ENCODE measurements at regions not wholly inside any gene's neighbourhood (a gene's known extent, or its start where the extent isn't known, plus 50 kb on each side); places are given as distances from the start of the nearest gene placed in this dataset.
"Not testable (repeated sequence)": the region's sequence is repeated elsewhere in the genome, so short reads cannot be mapped to it uniquely, and the experiment has no call there.

DNA sequence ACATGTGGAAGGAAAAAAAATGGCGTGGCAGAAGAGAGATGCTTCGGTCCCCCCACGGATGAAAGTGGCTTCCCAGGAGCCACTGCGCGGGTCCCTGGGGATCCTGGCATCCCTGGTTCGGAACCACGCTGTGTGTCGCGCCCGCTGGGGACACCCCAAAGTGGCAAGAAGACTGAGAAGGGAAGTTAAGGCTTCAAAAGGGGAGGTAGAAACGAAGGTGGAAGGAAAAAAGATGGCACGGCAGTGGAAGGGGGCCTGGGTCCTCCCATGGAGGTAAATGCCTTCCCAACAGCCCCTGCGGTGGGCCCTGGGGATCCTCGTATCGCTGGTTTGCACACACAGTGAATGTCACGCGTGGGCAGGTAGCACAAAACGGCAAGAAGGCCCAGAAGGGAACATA lies 281.7 kb downstream of the ALG10 start:
- DNase-seq (ENCODE audit: low read depth): no peak

DNA sequence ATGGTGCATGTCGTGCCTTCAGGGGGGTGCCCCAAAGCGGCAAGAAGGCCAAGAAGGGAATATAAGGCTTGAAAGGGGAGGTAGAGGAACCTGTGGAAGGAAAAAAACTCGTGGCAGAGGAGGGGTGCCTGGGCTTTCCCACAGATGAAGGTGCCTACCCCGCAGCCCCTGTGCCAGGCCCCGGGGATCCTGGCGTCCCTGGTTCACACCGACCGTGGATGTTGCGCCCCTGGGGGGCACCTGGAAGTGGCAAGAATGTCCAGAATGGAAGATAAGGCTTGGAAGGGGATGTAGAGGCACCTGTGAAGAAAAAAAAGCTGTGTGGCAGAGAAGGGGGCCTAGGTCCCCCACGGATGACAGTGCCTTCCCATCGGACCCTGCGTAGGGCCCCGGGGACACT lies 282.2 kb downstream of the ALG10 start:
- no peak for DNase-seq (ENCODE audit: low read depth)

DNA sequence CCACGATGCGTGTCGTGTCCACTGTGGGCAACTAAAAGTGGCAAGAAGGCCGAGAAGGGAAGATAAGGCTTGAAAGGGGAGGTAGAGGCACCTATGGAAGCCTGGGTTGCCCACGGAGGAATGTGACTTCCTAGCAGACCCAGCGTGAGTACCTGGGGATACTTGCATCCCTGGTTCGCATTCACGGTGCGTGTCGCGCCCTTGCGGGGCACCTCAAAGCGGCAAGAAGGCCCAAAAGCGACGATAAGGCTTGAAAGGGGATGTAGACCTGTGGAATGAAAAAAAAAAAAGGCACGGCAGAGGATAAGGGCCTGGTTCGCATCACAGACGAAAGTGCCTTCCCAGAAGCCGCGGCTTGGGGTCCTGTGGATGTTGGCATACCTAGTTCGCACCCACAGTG lies 282.9 kb downstream of the ALG10 start:
- DNase-seq (ENCODE audit: low read depth): no peak

DNA sequence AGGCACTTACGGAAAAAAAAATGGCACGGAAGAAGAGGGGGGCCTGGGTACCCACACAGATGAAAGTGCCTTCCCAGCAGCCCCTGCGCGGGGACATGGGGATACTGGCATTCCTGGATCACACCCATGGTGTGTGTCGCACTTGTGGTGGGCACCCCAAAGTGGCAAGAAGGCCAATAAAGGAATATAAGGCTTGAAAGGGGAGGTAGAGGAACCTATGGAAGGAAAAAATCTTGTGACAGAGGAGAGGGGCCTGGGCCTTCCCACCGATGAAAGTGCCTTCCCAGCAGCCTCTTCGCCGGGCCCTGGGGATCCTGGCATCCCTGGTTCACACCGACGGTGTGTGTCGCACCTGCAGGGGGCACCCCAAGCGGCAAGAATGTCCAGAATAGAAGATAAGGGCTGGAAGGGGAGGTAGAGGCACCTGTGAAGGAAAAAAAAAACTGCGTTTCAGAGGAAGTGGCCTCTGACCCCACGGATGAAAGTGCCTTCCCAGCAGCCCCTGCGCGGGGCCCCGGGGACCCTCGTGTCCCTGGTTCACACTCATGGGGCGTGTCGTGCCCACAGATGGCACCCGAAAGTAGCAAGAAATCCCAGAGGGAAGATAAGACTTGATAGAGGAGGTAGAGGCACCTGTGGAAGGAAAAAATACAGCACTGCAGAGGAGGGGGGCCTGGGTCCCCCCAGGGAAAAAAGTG lies 284.0 kb downstream of the ALG10 start:
- no peak for DNase-seq (ENCODE audit: low read depth)

DNA sequence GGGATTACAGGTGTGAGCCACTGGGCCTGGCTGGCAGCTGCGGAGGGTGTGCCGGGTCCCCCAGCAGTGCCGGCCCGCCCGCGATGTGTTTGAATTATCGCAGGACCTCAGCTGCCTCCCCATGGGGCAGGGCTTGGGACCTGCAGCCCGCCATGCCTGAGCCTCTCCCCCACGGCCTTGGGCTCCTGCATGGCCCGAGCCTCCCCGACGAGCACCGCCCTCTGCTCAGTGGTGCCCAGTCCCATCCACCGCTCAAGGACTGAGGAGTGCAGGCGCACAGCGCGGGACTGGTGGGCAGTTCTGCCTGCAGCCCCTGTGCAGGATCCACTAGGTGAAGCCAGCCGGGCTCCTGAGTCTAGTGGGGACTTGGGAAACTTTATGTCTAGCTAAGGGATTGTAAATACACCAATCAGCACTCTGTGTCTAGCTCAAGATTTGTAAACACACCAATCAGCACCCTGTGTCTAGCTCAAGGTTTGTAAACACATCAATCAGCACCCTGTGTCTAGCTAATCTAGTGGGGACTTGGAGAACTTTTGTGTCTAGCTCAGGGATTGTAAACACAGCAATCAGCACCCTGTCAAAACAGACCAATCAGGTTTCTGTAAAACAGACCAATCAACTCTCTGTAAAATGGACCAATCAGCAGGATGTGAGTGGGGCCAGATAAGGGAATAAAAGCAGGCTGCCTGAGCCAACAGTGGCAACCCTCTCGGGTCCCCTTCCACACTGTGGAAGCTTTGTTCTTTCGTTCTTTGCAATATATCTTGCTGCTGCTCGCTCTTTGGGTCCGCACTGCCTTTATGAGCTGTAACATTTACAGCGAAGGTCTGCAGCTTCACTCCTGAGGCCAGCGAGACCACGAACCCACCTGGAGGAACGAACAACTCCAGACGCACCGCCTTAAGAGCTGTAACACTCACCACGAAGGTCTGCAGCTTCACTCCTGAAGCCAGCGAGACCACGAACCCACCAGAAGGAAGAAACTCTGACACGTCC lies 287.8 kb downstream of the ALG10 start:
- not testable (repeated sequence) for DNase-seq (ENCODE audit: low read depth)

DNA sequence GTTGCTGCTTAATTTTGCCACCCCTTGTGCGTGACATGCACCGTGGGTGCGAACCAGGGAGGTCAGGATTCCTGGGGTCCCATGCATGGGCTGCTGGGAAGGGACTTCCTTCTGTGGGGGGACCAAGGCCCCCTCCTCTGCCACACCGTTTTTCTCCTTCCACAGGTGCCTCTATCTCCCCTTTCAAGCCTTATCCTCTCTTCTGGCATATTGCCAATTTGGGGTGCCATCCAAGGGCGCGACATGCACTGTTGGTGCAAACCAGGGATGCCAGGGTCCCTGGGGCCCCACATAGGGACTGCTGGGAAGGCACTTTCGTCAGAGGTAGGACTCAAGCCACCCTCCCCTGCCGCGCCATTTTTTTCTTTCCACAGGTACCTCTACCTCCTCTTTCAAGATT lies 289.0 kb downstream of the ALG10 start:
- DNase-seq (ENCODE audit: low read depth): no peak

DNA sequence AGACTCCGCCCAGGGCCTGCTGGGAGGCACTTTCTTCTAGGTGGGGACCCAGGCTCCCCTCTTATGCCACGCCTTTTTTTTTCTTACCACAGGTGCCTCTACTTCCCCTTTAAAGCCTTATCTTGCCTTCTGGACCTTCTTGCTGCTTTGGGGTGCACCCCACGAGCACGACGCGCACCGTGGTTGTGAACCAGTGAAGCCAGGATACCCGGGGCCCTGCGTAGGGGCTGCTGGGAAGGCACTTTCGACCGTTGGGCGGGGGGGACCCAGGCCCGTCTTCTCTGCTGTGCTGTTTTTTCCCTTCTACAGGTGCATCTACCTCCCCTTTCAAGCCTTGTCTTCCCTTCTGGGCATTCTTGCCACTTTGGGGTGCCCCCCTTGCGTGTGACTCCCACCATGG lies 305.4 kb downstream of the ALG10 start:
- no peak for DNase-seq (ENCODE audit: low read depth)

DNA sequence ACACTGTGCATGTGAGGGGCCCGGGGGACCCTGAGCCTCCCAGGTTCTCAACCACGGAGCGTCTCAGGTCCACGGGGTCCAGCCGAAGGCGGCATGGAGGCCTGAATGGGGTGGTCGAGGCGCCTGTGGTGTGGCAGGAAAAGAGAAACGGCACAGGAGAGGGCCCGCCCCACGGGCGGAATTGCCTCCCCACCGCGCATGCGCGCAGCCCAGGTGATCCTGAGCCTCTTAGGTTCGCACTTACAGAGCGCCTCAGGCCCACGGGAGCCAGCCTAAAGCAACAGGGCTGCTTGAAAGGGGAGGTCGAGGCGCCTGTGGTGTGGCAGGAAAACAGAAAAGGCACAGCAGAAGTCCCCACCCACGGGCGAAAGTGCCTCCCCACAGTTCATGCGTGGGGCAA lies 311.0 kb downstream of the ALG10 start:
- DNase-seq (ENCODE audit: low read depth): no peak

DNA sequence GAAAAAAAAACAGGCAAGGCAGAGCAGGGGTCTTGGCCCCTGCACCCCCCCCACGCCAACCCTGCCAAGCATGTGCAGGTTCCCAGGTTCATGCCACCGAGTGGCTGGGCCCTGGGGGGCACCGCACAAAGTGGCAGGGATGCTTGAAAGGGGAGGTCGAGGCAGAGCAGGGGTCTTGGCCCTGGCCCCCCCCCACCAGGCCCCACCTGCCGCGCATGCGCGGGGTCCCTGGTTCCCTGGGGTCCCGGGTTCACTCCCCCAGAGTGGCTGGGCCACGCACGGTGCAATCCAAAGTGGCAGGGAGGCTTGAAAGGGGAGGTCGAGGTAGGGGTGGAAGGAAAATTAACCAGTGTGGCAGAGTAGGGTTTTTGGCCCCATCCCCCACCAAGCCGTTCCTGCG lies 312.2 kb downstream of the ALG10 start:
- DNase-seq (ENCODE audit: low read depth): no peak

DNA sequence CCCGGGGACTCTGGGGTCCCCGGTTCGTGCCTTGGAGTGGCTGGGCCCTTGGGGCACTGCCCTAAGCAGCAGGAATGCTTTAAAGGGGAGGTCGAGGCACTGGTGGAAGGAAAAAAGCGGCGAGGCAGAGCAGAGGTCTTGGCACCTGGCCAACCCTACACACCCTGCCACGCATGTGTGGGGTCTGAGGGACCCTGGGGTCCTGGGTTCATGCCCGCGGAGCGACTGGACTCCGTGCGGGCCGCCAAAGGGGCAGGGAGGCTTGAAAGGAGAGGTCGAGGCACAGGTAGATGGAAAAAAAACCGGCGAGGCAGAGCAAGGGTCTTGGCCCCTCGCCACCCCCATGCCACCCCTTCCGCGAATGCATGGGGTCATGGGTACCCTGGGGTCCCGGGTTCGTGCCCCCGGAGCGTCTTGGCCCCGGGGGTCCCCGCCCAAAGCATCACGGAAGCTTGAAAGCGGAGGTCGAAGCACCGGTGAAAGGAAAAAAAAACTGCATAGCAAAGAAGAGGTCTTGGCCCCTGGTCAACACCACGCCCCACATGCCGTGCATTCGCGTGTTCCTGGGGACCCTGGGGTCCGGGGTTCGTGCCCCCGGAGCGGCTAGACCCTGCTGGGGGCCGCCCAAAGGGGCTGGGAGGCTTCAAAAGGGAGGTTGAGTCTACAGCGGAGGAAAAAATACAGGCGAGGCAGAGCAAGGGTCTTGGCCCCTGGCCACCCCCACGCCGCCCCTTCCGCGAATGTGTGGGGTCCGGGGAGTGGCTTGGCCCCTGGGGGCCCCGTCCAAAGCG lies 312.9 kb downstream of the ALG10 start:
- DNase-seq (ENCODE audit: low read depth): no peak

DNA sequence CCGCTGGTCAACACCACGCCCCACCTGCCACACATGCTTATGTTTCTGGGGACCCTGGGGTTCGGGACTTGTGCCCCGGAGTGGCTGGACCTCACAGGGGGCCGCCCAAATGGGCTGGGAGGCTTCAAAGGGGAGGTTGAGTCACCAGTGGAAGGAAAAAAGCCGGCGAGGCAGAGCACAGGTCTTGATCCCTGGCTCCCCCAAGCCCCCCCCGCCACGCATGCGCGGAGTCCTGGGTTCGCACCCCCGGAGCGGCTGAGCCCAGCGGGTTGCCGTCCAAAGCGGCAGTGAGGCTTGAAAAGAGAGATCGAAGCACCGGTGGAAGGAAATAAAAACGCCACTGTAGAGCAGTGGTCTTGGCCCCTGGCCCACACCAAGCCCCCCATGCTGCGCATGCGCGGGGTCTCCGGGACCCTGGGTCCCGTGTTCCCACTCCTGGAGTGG lies 313.5 kb downstream of the ALG10 start:
- DNase-seq (ENCODE audit: low read depth): no peak

DNA sequence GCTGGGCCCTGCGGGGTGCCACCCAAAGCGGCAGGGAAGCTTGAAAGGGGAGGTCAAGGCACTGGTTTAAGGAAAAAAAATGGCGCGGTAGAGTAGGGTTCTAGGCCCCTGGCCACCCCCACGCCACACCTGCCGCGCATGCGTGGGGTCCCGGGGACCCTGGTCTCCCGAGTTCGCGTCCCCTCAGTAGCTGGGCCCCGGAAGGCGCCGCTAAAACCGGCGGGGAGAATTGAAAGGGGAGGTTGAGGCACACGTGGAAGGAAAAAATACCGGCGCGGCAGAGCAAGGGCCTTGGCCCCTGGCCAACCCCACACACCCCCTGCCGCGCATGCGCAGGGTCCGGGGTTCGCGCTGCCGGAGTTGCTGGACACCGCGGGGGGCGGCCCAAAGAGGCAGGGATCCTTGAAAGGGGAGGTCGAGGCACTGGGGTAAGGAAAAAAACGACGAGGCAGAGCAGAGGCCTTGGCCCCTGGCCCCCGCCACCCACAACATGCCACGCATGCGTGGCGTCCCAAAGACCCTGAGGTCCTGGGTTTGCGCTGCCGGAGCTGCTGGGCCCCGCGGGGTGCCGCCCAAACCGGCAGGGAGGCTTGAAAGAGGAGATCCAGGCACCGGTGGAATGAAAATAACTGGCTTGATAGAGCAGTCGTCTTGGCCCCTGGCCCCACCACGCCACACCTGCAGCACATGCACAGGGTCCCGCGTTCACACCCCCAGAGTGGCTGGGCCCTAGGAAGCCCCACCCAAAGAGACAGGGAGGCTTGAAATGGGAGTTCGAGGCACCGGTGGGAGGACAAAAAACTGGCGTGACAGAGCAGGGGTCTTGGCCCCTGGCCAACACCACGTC lies 314.5 kb downstream of the ALG10 start:
- DNase-seq (ENCODE audit: low read depth): no peak

DNA sequence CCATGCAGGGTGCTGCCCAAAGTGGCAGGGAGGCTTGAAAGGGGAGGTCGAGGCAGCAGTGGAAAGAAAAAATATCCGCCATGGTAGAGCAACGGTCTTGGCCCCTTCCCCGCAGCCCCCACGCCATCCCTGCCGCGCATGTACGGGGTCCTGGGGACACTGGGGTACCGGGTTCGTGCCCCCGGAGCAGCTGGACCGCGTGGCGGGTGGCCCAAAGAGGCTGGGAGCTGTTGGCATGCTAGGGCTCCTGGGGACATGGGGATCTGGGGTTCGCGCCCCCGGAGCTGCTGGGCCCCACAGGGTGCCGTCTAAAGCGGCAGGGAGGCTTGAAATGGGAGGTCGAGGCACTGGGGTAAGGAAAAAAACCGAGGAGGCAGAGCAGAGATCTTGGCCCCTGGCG lies 316.5 kb downstream of the ALG10 start:
- no peak for DNase-seq (ENCODE audit: low read depth)

DNA sequence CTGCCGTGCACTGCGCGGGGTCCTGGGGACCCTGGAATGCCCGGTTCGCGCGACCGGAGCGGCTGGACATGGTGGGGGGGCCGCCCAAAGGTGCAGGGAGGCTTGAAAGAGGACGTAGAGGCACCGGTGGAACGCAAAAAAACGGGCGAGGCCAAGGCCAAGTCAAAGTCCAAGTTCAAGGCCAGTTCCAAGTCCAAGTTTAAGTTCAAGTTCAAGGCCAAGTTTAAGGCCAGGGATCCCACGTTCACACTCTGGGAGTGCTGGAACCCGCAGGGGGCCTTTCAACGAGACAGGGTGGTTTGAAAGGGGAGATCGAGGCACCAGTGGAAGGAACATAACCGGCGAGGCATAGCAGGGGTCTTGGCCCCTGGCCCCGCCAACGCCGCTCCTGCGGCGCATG lies 317.6 kb downstream of the ALG10 start:
- DNase-seq (ENCODE audit: low read depth): no peak

DNA sequence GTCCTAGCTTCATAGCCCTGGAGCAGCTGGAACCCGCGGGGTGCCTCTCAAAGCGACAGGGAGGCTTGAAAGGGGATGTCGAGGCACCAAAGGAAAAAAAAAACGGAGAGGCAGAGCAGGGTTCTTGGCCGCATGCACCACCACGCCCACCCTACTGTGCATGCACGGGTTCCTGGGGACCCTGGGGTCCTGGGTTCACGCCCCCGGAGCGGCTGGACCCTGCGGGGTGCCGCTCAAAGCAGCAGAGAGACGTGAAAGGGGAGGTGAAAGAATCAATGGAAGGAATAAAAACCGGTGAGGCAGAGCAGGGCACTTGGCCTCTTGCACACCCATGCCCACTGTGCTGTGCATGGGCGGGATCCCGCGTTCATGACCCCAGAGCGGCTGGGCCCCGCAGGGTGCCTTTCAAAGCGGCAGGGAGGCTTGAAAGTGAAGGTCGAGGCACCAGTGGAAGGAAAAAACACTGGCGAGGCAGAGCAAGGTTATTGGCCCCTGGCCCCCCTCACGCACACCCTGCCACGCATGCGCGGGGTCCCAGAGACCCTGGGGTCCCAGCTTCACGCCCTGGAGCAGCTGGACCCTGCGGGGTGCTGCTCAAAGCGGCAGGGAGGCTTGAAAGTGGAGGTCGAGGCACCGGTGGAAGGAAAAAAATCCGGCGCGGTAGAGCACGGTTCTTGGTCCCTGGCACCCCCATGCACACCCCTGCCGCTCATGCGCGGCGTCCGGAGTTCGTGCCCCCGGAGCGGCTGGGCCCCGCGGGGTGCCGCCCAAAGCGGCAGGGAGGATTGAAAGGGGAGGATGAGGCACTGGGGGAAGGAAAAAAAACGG lies 318.5 kb downstream of the ALG10 start:
- no peak for DNase-seq (ENCODE audit: low read depth)

DNA sequence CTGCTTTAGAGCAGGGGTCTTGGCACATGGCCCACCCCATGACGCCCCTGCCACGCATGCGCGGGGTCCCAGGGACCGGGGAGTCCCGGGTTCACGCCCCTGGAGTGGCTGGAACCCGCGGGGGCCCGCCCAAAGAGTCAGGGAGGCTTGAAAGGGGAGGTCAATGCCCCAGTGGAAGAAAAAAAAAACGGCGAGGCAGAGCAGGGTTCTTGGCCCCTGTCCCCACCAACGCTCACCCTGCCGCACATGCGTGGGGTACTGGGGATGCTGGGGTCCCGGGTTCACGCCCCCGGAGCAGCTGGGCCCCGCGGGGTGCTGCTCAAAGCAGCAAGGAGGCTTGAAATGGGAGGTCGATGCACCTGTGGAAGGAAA lies 319.1 kb downstream of the ALG10 start:
- no peak for DNase-seq (ENCODE audit: low read depth)

DNA sequence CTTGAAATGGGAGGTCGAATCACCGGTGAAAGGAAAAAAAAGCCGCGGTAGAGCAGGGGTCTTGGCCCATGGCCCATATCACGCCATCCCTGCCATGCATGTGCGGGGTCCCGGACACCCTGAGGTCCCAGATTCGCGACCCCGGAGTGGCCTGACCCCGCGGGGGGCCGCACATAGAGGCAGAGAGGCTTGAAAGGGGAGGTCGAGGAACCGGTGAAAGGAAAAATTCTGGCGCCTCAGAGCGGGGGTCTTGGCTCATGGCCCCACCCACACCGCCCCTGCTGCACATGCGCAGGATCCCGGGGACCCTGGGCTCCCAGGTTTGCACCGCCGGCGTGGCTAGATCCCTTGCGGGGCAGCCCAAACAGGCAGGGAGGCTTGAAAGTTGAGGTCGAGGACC lies 319.8 kb downstream of the ALG10 start:
- DNase-seq (ENCODE audit: low read depth): no peak

DNA sequence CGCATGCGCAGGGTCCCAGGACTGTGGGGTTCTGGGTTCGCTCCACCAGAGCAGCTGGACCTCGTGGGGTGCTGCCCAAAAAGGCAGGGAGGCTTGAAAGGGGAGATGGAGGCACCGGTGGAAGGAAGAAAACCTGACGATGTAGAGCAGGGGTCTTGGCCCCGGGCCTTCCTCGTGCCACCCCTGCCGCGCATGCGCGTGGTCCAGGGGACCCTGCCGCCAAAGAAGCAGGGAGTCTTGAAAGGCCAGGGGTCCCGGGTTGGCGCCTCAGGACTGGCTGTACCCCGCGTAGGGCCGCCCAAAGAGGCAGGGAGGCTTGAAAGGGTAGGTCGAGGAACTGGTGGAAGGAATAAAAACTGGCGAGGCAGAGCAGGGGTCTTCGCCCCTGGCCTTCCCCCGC lies 321.0 kb downstream of the ALG10 start:
- DNase-seq (ENCODE audit: low read depth): no peak

DNA sequence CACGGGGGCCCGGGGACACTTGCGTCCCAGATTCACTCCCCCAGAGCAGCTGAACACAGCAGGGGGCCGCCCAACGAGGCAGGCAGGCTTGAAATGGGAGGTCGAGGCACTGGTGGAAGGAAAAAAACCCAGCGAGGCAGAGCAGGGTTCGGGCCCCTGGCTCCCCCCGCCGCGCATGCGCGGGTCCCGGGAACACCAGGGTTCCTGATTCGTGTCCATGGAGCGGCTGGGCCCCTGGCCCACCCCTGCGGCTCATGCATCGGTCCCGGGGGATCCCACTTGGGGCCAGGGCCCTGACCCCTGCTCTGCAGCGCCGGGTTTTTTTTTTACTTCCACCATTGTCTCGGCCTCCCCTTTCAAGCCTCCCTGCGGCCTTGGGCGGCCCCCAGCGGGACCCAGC lies 321.5 kb downstream of the ALG10 start:
- no peak for DNase-seq (ENCODE audit: low read depth)

DNA sequence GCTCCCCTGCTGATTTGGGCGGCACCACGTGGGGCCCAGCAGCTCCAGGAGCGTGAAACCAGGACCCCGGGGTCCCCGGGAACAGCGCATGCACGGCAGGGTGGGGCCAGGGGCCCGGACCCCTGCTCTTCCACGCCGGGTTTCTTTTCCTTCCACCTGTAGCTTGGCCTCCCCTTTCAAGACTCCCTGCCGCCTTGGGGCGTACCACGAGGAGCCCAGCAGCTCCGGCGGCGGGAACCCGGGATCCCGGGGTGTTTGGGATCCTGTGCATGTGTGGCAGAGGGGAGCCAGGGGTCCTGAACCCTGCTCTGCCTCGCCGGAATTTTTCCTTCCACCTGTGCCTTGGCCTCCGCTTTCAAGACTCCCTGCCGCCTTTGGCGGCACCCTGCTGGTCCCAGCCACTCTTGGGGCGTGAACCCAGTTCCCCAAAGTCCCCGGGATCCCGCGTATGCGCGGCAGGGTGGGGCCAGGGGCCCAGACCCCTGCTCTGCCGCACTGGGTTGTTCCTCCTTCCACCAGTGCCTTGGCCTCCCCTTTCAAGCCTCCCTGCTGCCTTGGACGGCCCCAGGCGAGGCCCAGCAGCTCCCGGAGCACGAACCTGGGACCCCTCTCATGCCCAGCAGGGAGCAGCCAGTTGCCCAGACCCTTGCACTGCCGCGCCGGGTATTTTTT lies 322.7 kb downstream of the ALG10 start:
- DNase-seq (ENCODE audit: low read depth): no peak

All from EH (cell line).